ENCODE measurements at regions not wholly inside any gene's neighbourhood (a gene's known extent, or its start where the extent isn't known, plus 50 kb on each side); places are given as distances from the start of the nearest gene placed in this dataset.
"Not testable (repeated sequence)": the region's sequence is repeated elsewhere in the genome, so short reads cannot be mapped to it uniquely, and the experiment has no call there.

- Histone ChIP-seq H3K27ac (no peak overlapping the region), H3K4me3 (no peak overlapping the region), H3K4me1 (replicated peaks in 1 of 2) (peaks cover 17 to 38% of the 10 kb centered on the region in 2 donors)
- 19 to 92% (median 62%) methylated on average over 1 to 4 of the region's 4 CpGs for WGBS, 10 experiments
- ATAC-seq (replicated peaks in 6 of 8): no peak
- in situ Hi-C loops (cut with MboI; ENCODE audit: low pct_unique_long_range_greater_than_20kb in 2 of 9, low sequenced_read_pairs in 9 of 9, unreplicated experiment in 9 of 9): no loop called here
Observed at GRCh38 chr5:92644266-92644886, 936.6 kb downstream of the NR2F1-AS1 start.

GRCh38 chr5:92641031-92641962, 939.7 kb downstream of the NR2F1-AS1 start:
- Histone ChIP-seq H3K4me3 (peak overlapping the region in 4 of 5 donors; percentile 8 to 27 (median 14)), H3K27ac (peak overlapping the region; percentile 16 to 50), H3K4me1 (replicated peaks in 1 of 2) (peaks cover 21 to 62% of the 10 kb centered on the region in 2 donors)
- WGBS, 10 experiments: 0 to 54% (median 21%) methylated on average over 1 to 10 of the region's 10 CpGs
- peak; percentile 53 to 96 (median 91) for ATAC-seq (replicated peaks in 6 of 8)
- in situ Hi-C loops (cut with MboI; ENCODE audit: low pct_unique_long_range_greater_than_20kb in 2 of 9, low sequenced_read_pairs in 9 of 9, unreplicated experiment in 9 of 9): no loop called here

- Histone ChIP-seq H3K27ac (peak overlapping the region; percentile 16 to 50), H3K4me1 (replicated peaks in 1 of 2) (peaks cover 29 to 71% of the 10 kb centered on the region in 2 donors), H3K4me3 (no peak overlapping the region)
- in situ Hi-C loops (cut with MboI; ENCODE audit: low pct_unique_long_range_greater_than_20kb in 2 of 9, low sequenced_read_pairs in 9 of 9, unreplicated experiment in 9 of 9): no loop called here
- WGBS, 10 experiments: 0 to 100% (median 51%) methylated on average over 1 to 2 of the region's 3 CpGs; no CpG with 5 or more reads in 1 of the 10 experiments
- ATAC-seq (replicated peaks in 6 of 8): peak in 2 of 8 experiments; percentile 5 to 14
Observed at GRCh38 chr5:92640340-92640739, 940.7 kb downstream of the NR2F1-AS1 start.

GRCh38 chr5:92637960-92638359, 943.1 kb downstream of the NR2F1-AS1 start:
- WGBS, 10 experiments: 55 to 100% (median 81%) methylated on average over 1 to 4 of the region's 4 CpGs
- in situ Hi-C loops (cut with MboI; ENCODE audit: low pct_unique_long_range_greater_than_20kb in 2 of 9, low sequenced_read_pairs in 9 of 9, unreplicated experiment in 9 of 9): no loop called here
- Histone ChIP-seq H3K4me1 (replicated peaks in 1 of 2) (peaks cover 43 to 90% of the 10 kb centered on the region in 2 donors), H3K27ac (no peak overlapping the region), H3K4me3 (no peak overlapping the region)
- no peak for ATAC-seq (replicated peaks in 6 of 8)

- H3K4me1 ChIP-seq (replicated peaks in 1 of 2): peaks cover 43 to 84% of the 10 kb centered on the region in 2 donors
- no peak overlapping the region for H3K4me3 ChIP-seq
- no peak overlapping the region for H3K27ac ChIP-seq
- WGBS, 10 experiments: 28 to 80% (median 62%) methylated on average over 2 of the region's 2 CpGs; no CpG with 5 or more reads in 1 of the 10 experiments
- no peak for ATAC-seq (replicated peaks in 6 of 8)
- in situ Hi-C loops (cut with MboI; ENCODE audit: low pct_unique_long_range_greater_than_20kb in 2 of 9, low sequenced_read_pairs in 9 of 9, unreplicated experiment in 9 of 9): no loop called here
Observed at GRCh38 chr5:92637247-92637646, 943.8 kb downstream of the NR2F1-AS1 start.

- ATAC-seq (replicated peaks in 6 of 8): peak in 5 of 8 experiments; percentile 89 to 94 (median 94)
- in situ Hi-C loops (cut with MboI; ENCODE audit: low pct_unique_long_range_greater_than_20kb in 2 of 9, low sequenced_read_pairs in 9 of 9, unreplicated experiment in 9 of 9): no loop called here
- WGBS, 10 experiments: 46 to 96% (median 53%) methylated on average over 3 to 10 of the region's 11 CpGs; no CpG with 5 or more reads in 2 of the 10 experiments
- H3K27ac ChIP-seq: peak overlapping the region; percentile 82 to 86
- H3K4me1 ChIP-seq (replicated peaks in 1 of 2): peaks cover 30 to 64% of the 10 kb centered on the region in 2 donors
- peak overlapping the region in 1 of 5 donors; percentile 2 for H3K4me3 ChIP-seq
Observed at GRCh38 chr5:92635001-92635461, 946.0 kb downstream of the NR2F1-AS1 start.

- H3K4me3 ChIP-seq: no peak overlapping the region
- in situ Hi-C loops (cut with MboI; ENCODE audit: low pct_unique_long_range_greater_than_20kb in 2 of 9, low sequenced_read_pairs in 9 of 9, unreplicated experiment in 9 of 9): no loop called here
- H3K27ac ChIP-seq: peak overlapping the region; percentile 82 to 86
- ATAC-seq (replicated peaks in 6 of 8): peak in 1 of 8 experiments; percentile 53
- H3K4me1 ChIP-seq (replicated peaks in 1 of 2): peaks cover 22 to 54% of the 10 kb centered on the region in 2 donors
- 45 to 93% (median 80%) methylated on average over 2 to 5 of the region's 5 CpGs for WGBS, 10 experiments
Observed at GRCh38 chr5:92633875-92634487, 947.0 kb downstream of the NR2F1-AS1 start.

GRCh38 chr5:92633176-92633575, 947.8 kb downstream of the NR2F1-AS1 start:
- H3K4me1 ChIP-seq (replicated peaks in 1 of 2): peaks cover 22 to 47% of the 10 kb centered on the region in 2 donors
- in situ Hi-C loops (cut with MboI; ENCODE audit: low pct_unique_long_range_greater_than_20kb in 2 of 9, low sequenced_read_pairs in 9 of 9, unreplicated experiment in 9 of 9): no loop called here
- peak overlapping the region in 1 of 2 donors; percentile 86 for H3K27ac ChIP-seq
- H3K4me3 ChIP-seq: no peak overlapping the region
- ATAC-seq (replicated peaks in 6 of 8): no peak

GRCh38 chr5:92631237-92631701, 949.8 kb downstream of the NR2F1-AS1 start:
- H3K27ac ChIP-seq; ATAC-seq (replicated peaks in 6 of 8); H3K4me3 ChIP-seq; in situ Hi-C loops (cut with MboI; ENCODE audit: low pct_unique_long_range_greater_than_20kb in 2 of 9, low sequenced_read_pairs in 9 of 9, unreplicated experiment in 9 of 9): not testable (repeated sequence)
- H3K4me1 ChIP-seq (replicated peaks in 1 of 2): peaks cover 22 to 34% of the 10 kb centered on the region in 2 donors
- WGBS, 10 experiments: 80% methylated on average over 1 of the region's 37 CpGs; no CpG with 5 or more reads in 9 of the 10 experiments

GRCh38 chr5:92629574-92629973, 951.4 kb downstream of the NR2F1-AS1 start:
- H3K4me3 ChIP-seq: no peak overlapping the region
- in situ Hi-C loops (cut with MboI; ENCODE audit: low pct_unique_long_range_greater_than_20kb in 2 of 9, low sequenced_read_pairs in 9 of 9, unreplicated experiment in 9 of 9): no loop called here
- H3K4me1 ChIP-seq (replicated peaks in 1 of 2): peaks cover 10 to 18% of the 10 kb centered on the region in 2 donors
- no peak overlapping the region for H3K27ac ChIP-seq
- 0 to 100% (median 13%) methylated on average over 1 of the region's 1 CpG; no CpG with 5 or more reads in 5 of the 10 experiments for WGBS, 10 experiments
- ATAC-seq (replicated peaks in 6 of 8): no peak

GRCh38 chr5:92629000-92629399, 952.0 kb downstream of the NR2F1-AS1 start:
- 61 to 100% (median 87%) methylated on average over 2 to 3 of the region's 3 CpGs; no CpG with 5 or more reads in 1 of the 10 experiments for WGBS, 10 experiments
- in situ Hi-C loops (cut with MboI; ENCODE audit: low pct_unique_long_range_greater_than_20kb in 2 of 9, low sequenced_read_pairs in 9 of 9, unreplicated experiment in 9 of 9): no loop called here

GRCh38 chr5:92627186-92627585, 953.8 kb downstream of the NR2F1-AS1 start:
- 0 to 93% (median 42%) methylated on average over 1 of the region's 1 CpG; no CpG with 5 or more reads in 2 of the 10 experiments for WGBS, 10 experiments
- no peak for ATAC-seq (replicated peaks in 6 of 8)
- in situ Hi-C loops (cut with MboI; ENCODE audit: low pct_unique_long_range_greater_than_20kb in 2 of 9, low sequenced_read_pairs in 9 of 9, unreplicated experiment in 9 of 9): no loop called here

More at GRCh38 chr5:92629000-92629399, 952.0 kb downstream of the NR2F1-AS1 start:
- H3K4me3 ChIP-seq: no peak overlapping the region
- peaks cover 5 to 12% of the 10 kb centered on the region in 2 donors for H3K4me1 ChIP-seq (replicated peaks in 1 of 2)
- ATAC-seq (replicated peaks in 6 of 8): no peak
- no peak overlapping the region for H3K27ac ChIP-seq

More at GRCh38 chr5:92627186-92627585, 953.8 kb downstream of the NR2F1-AS1 start:
- no peak overlapping the region for H3K27ac ChIP-seq
- no peaks in the 10 kb centered on the region for H3K4me1 ChIP-seq (replicated peaks in 1 of 2)
- no peak overlapping the region for H3K4me3 ChIP-seq
